ENCODE measurements at regions not wholly inside any gene's neighbourhood (a gene's known extent, or its start where the extent isn't known, plus 50 kb on each side); places are given as distances from the start of the nearest gene placed in this dataset.

GRCh38 chr21:26412885-26413284, 160.2 kb downstream of the CYYR1 start:
- Mint-ChIP-seq H3K4me3 (no peak overlapping the region), H3K27ac (no peak overlapping the region), H3K36me3 (no peaks in the 10 kb centered on the region), H3K27me3 (peaks cover 0 to 2% of the 10 kb centered on the region in 2 donors), H3K9me3 (no peaks in the 10 kb centered on the region), H3K4me1 (ENCODE audit: low read depth in 2 of 2) (no peaks in the 10 kb centered on the region)
- DNase-seq (ENCODE audit: low spot score) = no peak
- no peak for ATAC-seq

DNA sequence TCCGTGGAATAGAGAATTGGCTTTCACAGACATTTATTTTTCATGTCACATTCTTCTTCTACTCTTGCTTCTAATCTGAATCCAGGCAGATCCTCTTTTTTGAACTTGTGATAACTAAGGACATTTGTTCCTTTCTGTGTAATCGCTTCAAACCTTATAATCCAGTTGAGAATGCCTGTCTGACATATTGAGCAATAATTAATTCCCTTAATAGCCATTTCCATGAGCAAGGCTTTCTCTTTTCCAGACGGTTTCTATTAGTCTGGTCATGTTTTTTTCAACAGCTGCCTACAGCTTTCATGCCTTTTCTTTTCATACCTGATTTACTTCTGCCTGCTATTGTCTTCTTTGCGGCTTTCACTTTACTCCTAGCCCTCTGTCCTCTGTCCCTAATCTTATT, 163.4 kb downstream of the CYYR1 start:
- DNase-seq (ENCODE audit: low spot score) (no peak), ATAC-seq (no peak)
- Mint-ChIP-seq H3K36me3 (peaks cover 3% of the 10 kb centered on the region), H3K27me3 (peaks cover 0 to 2% of the 10 kb centered on the region in 2 donors), H3K4me1 (ENCODE audit: low read depth in 2 of 2) (peaks cover 9 to 12% of the 10 kb centered on the region in 2 donors), H3K9me3 (no peaks in the 10 kb centered on the region), H3K27ac (no peak overlapping the region), H3K4me3 (no peak overlapping the region)

- peaks cover 4% of the 10 kb centered on the region for H3K36me3 Mint-ChIP-seq
- H3K27me3 Mint-ChIP-seq = peaks cover 0 to 2% of the 10 kb centered on the region in 2 donors
- no peaks in the 10 kb centered on the region for H3K9me3 Mint-ChIP-seq
- ATAC-seq (no peak), DNase-seq (ENCODE audit: low spot score) (no peak)
- peaks cover 16 to 23% of the 10 kb centered on the region in 2 donors for H3K4me1 Mint-ChIP-seq (ENCODE audit: low read depth in 2 of 2)
- no peak overlapping the region for H3K27ac Mint-ChIP-seq
- H3K4me3 Mint-ChIP-seq = no peak overlapping the region
These were observed 164.6 kb downstream of the CYYR1 start for GRCh38 chr21:26408511-26408910.

- Mint-ChIP-seq H3K9me3 (no peaks in the 10 kb centered on the region), H3K36me3 (peaks cover 4% of the 10 kb centered on the region), H3K27ac (no peak overlapping the region), H3K27me3 (no peaks in the 10 kb centered on the region), H3K4me3 (peak overlapping the region; percentile 66), H3K4me1 (ENCODE audit: low read depth in 2 of 2) (peaks cover 18 to 27% of the 10 kb centered on the region in 2 donors)
- DNase-seq (ENCODE audit: low spot score) (no peak), ATAC-seq (no peak)
These were observed 166.6 kb downstream of the CYYR1 start for GRCh38 chr21:26406526-26406925.

DNA sequence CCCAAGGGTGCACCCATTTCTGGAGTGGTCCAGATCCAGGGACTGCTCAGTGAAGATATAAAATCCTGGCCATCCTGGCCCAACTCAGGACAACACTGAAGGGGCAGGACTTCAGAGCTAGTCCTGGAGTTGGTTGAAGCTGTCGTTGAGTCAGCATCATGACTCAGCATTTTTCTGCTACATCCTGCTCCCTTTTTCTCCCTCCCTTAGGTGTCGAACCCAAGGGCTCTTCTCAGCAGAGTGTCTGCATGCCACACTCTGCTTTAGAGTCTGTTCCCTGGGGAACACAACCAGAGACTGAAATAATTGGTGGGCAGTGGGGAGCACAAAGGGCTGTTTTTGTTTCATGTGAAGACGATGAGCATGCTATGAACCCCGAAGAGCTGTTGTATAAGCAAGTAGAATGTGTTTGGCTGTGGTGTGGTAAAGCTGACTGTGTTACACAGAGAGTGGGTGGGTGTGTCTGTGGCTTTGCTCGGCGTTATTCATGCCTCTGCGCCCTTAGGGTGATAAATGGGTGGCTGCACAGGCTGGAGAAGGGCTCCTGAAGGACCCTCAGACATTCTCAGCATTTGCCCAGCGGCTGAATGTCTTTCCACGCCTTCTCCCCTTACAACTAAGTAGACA, 167.2 kb downstream of the CYYR1 start:
- H3K27ac Mint-ChIP-seq = peak overlapping the region; percentile 16 to 22
- peaks cover 4% of the 10 kb centered on the region for H3K36me3 Mint-ChIP-seq
- ATAC-seq (peak; percentile 86 to 91), DNase-seq (ENCODE audit: low spot score) (no peak)
- peak overlapping the region; percentile 66 for H3K4me3 Mint-ChIP-seq
- H3K9me3 Mint-ChIP-seq = no peaks in the 10 kb centered on the region
- H3K4me1 Mint-ChIP-seq (ENCODE audit: low read depth in 2 of 2) = peaks cover 18 to 27% of the 10 kb centered on the region in 2 donors
- H3K27me3 Mint-ChIP-seq = no peaks in the 10 kb centered on the region

GRCh38 chr21:26405071-26405470, 168.0 kb downstream of the CYYR1 start:
- Mint-ChIP-seq H3K9me3 (no peaks in the 10 kb centered on the region), H3K27me3 (no peaks in the 10 kb centered on the region), H3K4me1 (ENCODE audit: low read depth in 2 of 2) (peaks cover 18 to 27% of the 10 kb centered on the region in 2 donors), H3K36me3 (peaks cover 4% of the 10 kb centered on the region), H3K4me3 (peak overlapping the region; percentile 66), H3K27ac (peak overlapping the region; percentile 16 to 30)
- ATAC-seq = no peak
- DNase-seq (ENCODE audit: low spot score) = no peak

DNA sequence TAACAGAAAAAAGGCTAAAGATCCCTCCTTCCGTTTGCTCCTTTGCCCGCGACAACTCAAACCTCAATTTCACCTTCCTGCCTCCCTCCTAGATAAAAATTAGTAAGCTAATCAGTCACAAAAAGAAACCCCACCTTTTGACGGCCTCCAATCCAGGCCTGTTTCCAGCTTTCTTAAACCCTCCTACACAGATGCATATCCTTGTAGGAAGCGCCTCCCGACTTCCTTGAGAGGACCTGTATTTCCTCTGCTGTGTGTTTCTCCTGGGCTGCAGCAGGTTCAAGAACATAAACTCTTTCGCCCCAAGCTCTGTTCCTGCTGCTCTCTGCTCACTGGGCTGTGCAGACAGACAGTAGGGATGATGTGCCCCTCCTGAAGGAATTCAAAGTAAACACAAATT, 168.8 kb downstream of the CYYR1 start:
- Mint-ChIP-seq H3K9me3 (no peaks in the 10 kb centered on the region), H3K27me3 (no peaks in the 10 kb centered on the region), H3K4me1 (ENCODE audit: low read depth in 2 of 2) (peaks cover 18 to 27% of the 10 kb centered on the region in 2 donors), H3K36me3 (peaks cover 4% of the 10 kb centered on the region), H3K4me3 (no peak overlapping the region), H3K27ac (no peak overlapping the region)
- ATAC-seq (no peak), DNase-seq (ENCODE audit: low spot score) (no peak)

- DNase-seq (ENCODE audit: low spot score) = no peak
- Mint-ChIP-seq H3K4me3 (no peak overlapping the region), H3K9me3 (no peaks in the 10 kb centered on the region), H3K36me3 (peaks cover 4% of the 10 kb centered on the region), H3K4me1 (ENCODE audit: low read depth in 2 of 2) (peaks cover 18 to 27% of the 10 kb centered on the region in 2 donors), H3K27ac (no peak overlapping the region), H3K27me3 (no peaks in the 10 kb centered on the region)
- ATAC-seq = no peak
These were observed 169.8 kb downstream of the CYYR1 start for GRCh38 chr21:26403321-26403720.

DNA sequence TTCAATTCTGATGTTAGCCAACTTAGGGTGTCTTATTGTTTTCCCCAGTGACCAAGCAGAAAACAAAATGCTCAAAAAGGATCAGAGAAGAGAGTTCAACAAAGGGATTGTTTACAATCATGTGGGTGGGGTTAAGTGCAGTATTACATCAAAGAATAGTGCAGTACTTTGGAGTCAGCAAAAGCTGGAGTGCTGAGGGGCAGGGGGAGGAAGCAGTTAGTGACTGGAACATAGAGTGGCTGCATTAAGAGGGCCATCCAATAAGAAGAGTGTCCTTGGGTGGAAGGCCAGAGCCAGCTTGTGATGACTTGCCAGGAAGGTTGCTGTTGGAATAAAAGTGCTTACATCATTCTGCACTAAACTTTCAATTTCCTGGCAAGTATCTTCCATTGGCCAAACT, 175.5 kb downstream of the CYYR1 start:
- no peaks in the 10 kb centered on the region for H3K4me1 Mint-ChIP-seq (ENCODE audit: low read depth in 2 of 2)
- no peaks in the 10 kb centered on the region for H3K9me3 Mint-ChIP-seq
- no peak for ATAC-seq
- no peak overlapping the region for H3K4me3 Mint-ChIP-seq
- no peak overlapping the region for H3K27ac Mint-ChIP-seq
- DNase-seq (ENCODE audit: low spot score) = no peak
- H3K36me3 Mint-ChIP-seq = no peaks in the 10 kb centered on the region
- no peaks in the 10 kb centered on the region for H3K27me3 Mint-ChIP-seq

DNA sequence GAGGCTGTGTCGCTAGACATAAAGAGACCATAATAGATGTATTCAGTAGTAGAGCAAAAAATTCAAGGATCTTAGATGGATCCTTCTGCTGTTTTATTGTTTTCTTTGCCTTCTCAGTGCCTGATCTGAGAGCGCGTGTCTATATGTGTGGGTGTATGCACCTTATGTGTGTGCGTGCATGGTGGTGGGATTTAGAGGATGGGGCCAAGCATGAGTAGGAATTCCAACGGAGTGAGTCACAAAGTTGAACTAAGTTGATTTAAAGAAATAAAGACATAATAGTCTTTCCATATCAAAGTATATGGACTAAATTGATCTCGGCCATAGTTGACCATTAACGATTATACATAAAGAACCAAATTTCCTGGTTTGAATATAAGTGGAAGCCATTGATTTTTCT, 178.7 kb downstream of the CYYR1 start:
- Mint-ChIP-seq H3K4me3 (no peak overlapping the region), H3K27ac (no peak overlapping the region), H3K36me3 (no peaks in the 10 kb centered on the region), H3K9me3 (peaks cover 4% of the 10 kb centered on the region), H3K27me3 (no peaks in the 10 kb centered on the region), H3K4me1 (ENCODE audit: low read depth in 2 of 2) (no peaks in the 10 kb centered on the region)
- no peak for ATAC-seq
- DNase-seq (ENCODE audit: low spot score) = no peak

GRCh38 chr21:26391166-26391565, 181.9 kb downstream of the CYYR1 start:
- Mint-ChIP-seq H3K4me3 (no peak overlapping the region), H3K36me3 (no peaks in the 10 kb centered on the region), H3K4me1 (ENCODE audit: low read depth in 2 of 2) (no peaks in the 10 kb centered on the region), H3K27ac (no peak overlapping the region), H3K27me3 (no peaks in the 10 kb centered on the region), H3K9me3 (peaks cover 4% of the 10 kb centered on the region)
- no peak for ATAC-seq
- DNase-seq (ENCODE audit: low spot score) = no peak

DNA sequence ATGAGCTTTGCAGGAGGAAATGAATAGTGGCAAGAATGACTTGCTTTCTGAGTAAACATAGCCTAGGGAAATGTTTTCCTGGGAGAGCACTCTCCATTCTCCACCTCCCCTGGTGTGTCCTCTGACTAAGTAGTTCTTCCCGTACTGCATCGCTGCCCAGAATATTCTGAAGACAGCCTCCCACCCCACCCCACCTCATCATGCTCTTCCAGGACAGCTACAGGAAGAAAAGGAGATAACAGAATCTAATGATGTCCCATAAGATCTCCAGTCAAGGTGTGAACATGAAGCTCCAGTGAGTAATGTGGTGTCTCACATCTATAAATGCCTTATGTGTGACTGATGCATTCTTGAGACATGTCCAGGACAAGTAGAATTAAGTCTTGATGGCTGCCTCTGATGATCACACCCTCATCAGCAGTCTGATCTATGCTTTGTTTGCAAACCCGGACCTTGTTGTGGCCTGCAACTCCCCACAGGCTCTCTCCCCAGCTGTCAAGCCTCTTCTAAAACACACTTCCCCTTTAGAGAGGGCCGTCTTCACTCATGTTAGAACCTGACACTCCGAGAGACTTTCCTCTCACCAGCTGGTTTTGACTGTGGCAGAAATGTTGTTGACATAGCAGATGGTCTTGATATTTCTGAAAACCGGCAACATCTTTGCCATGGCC, 183.0 kb downstream of the CYYR1 start:
- ATAC-seq = peak in 1 of 2 donors; percentile 11
- no peak for DNase-seq (ENCODE audit: low spot score)

DNA sequence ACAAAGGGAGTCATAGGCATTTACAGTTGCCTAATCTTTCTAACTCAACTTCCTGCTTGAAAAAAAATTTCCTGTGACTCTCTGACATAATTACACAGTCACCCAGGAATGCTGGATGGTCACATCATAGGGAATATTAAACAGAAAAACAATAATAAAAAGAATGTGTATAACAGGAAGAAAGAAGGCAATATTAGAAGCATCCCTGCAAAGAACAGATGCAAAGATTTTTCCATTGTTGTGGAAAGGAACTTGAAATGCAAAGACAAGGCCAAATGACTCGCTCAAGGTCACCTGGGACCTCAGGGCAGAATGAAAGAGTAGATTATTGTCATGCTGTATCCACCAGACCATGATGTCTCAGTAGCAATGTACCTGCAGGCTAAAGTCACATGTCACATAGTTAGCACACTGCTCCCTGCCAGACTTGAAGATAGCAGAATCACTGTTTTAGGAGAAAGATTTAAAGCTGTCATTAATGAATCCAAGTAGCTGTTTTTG, 184.3 kb downstream of the CYYR1 start:
- DNase-seq (ENCODE audit: low spot score) = no peak
- Mint-ChIP-seq H3K27ac (no peak overlapping the region), H3K9me3 (peaks cover 7% of the 10 kb centered on the region), H3K27me3 (no peaks in the 10 kb centered on the region), H3K4me3 (no peak overlapping the region), H3K36me3 (no peaks in the 10 kb centered on the region), H3K4me1 (ENCODE audit: low read depth in 2 of 2) (no peaks in the 10 kb centered on the region)
- ATAC-seq = no peak

More for the DNA sequence above, 183.0 kb downstream of the CYYR1 start:
- Mint-ChIP-seq H3K9me3 (peaks cover 7% of the 10 kb centered on the region), H3K27me3 (no peaks in the 10 kb centered on the region), H3K36me3 (no peaks in the 10 kb centered on the region), H3K27ac (no peak overlapping the region), H3K4me3 (no peak overlapping the region), H3K4me1 (ENCODE audit: low read depth in 2 of 2) (no peaks in the 10 kb centered on the region)

- DNase-seq (ENCODE audit: low spot score) = no peak
- Mint-ChIP-seq H3K36me3 (no peaks in the 10 kb centered on the region), H3K4me3 (no peak overlapping the region), H3K27ac (no peak overlapping the region), H3K9me3 (peaks cover 3% of the 10 kb centered on the region), H3K4me1 (ENCODE audit: low read depth in 2 of 2) (no peaks in the 10 kb centered on the region), H3K27me3 (no peaks in the 10 kb centered on the region)
- no peak for ATAC-seq
These were observed 187.4 kb downstream of the CYYR1 start for GRCh38 chr21:26385721-26386120.

All from natural killer cell treated with Interleukin-12 subunit alpha and Interleukin-12 subunit beta and Interleukin-15 and Interleukin-18, amount 100 ng/mL, for 72 hours (primary cell).